ENCODE measurements at regions not wholly inside any gene's neighbourhood (a gene's known extent, or its start where the extent isn't known, plus 50 kb on each side); places are given as distances from the start of the nearest gene placed in this dataset.
"Not testable (repeated sequence)": the region's sequence is repeated elsewhere in the genome, so short reads cannot be mapped to it uniquely, and the experiment has no call there.

DNA sequence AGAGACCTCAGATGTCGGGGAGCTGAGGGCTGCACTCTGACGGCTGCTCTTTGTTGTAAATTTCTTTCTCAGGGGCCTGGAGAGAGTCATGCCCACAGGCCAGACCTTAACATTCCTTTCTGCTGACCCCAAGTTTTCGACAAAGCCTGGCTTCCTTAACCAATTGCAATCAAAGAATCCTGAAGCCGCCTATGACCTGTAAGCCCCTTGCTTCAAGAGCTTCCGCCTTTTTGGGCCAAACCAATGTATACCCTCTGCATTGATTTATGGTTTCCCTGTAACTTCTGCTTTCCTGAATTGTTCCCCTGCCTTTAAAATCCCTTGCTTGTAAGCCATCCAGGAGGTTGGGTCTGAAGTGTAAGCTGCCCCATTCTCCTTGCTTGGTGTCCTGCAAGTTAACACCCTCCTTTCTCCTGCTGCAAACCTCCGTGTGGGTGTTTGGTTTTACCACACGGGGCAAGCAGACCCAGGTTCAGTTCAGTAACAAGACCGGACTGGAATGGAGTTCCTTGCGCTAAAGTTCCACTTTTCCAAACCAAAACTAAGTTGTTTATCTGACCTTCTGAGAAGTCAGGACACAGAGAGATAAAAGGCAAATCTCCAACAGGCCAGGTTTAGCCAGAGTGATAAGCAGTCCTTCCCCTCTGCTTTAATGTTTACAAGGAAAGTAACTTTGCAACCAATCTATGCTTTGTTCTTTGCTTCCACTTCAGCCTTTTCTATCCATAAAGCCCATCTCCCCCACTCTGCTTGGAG, 141.6 kb downstream of the KCNJ12 start:
- DNase-seq, result peak in 1 of 2 donors; percentile 21

DNA sequence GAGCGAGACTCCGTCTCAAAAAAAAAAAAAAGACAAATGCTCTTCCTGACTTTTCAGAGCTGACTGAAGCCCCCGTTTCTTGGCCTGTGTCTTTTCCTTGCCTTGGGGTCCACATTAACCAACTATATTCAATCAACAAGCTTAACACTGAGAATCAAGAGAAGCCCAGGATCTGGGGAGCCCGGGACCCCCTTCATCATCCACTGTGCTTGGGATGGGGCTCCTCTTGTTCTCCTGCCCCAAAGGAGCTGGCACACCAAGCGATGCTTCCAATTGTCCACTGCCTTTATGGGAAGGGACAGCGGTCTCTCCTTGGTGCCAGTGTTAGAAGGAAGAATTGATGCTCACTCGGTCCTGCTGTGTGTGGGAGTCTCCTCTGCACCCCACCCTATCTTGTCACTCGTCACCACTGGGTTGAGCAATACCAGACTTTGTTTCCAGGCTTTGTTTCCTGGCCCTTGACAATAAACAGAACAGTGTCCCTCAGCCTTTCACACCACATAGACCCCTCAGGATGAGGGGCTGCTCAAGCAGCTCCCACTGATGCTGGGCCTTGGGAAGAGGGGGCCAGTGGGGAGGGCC, 146.7 kb downstream of the KCNJ12 start:
- DNase-seq, result no peak

DNA sequence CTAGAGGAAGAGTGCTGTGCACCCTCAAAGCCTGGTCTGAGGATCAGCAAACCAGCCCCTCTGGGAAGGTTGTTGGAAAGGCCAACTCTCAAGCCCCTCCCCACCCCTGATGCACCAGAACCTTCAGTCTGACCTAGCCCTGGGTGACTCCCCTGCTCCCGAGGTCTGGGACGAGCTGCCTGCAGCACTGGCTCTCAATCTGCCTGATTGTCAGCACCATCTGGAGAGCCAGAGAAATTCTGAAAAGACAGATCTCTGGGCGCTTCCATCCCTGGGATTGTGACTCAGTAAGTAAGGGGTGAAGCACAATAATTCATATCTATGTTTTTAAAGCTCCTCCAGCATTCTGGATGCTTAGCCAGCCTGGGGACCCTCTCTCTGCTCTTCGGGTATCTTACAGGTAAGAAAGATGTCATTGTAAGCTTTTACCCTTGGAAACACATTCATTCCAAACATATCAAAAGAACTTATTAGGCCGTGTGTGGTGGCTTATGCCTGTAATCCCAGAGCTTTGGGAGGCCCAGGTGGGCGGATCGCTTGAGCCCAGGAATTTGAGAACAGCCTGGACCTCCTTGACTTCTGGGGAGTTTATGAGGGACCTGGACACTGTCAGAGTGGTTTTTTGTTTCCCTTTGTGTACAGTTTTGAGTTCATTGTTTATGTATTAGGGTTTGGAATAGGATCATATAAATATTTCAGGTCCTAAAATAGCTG, 147.5 kb downstream of the KCNJ12 start:
- no peak for DNase-seq

DNA sequence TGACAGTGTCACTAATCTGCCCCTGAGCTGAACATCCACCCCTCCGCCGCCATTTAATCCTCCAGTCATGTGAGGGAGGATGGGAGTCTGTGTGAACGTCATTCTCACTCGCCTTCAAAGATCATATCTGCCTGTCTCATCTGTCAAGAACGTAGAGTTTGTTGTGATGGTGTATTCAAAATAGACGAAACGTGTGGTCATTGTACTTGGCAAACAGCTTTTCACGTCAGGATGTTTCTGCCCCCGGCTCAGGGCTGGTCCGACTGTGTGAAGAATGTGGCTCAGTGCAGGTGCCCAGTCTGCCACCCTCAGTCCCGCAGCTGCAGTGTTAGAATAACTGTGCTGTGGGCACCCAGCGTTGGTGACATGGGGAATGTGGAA, 148.0 kb downstream of the KCNJ12 start:
- DNase-seq, result no peak

DNA sequence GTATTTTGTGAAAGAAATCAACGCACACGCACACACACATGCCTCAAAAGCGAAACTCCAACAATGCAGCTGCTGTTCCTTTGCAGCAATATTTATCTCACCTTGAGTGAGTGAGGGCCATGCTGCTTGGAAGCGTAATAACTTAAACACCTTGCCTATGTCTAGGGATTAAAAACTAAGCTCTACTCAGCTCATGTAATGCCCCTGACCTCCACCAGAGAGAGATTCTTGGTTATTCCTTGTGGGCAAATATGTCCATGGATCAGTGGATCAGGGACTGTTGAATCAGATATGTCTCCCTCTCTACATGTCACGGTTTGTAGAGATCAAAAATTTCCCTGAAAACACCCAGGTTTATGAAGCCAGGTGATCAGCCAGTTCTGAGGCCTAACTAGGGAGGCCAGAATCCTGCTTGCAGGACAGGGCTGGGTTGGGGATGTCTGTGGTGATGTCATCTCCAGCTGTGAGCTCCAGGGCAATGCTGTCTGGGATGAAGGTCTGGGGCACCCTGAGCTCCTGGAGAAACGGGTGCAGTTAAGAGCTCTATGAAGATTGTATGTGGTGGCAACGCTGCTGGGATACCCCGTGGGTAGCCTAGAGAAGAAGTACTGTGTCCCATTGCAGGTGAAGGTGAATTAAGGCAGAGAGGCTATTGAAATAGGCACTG, 149.4 kb downstream of the KCNJ12 start:
- no peak for DNase-seq

DNA sequence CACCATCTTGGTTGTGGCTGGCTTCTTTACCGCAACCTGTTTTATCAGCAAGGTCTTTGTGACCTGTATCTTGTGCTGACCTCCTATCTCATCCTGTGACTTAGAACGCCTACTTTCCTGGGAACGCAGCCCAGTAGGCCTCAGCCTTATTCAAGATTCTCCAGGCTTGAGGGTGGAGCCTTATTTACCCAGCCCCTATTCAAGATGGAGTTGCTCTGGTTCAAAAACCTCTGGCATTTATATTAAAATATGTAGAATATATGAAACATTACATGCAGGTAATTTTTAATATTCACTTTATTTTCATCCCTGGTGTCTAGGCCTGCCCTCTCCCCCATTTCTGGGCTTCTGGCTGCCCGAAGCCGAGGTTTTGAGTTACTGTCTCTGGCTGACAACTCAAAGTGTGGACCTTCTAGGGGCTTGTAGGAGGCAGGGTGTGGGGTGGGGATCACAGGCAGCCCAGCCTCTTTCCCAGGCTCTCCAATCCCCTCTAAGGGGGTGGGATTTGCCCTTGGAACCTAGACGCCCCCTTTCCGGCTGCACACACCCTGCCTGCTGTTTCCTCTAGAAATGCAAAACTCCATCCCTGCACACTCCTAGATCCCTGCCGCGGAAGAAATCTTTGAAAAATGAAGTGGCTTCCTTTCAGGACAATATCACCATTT, 152.0 kb downstream of the KCNJ12 start:
- no peak for DNase-seq

DNA sequence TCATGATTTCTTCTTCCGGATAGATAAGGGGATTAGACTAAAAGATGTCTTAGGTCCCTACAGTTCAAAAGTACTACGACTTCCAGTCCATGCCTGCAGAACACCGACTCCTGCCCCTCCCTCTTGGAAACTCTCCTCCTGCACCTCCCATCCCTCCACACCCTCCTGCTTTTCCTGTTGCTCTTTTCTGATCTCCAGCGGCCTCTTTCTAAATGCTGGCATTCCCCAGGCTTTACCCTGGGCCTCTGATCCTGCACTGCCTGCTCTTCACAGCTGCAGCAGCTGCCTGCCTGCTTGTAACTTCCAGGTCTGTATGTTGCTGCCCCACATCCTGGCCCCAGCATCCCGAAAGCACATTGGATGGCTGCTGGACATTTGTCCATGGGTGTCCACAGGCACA, 154.2 kb downstream of the KCNJ12 start:
- DNase-seq, result no peak

DNA sequence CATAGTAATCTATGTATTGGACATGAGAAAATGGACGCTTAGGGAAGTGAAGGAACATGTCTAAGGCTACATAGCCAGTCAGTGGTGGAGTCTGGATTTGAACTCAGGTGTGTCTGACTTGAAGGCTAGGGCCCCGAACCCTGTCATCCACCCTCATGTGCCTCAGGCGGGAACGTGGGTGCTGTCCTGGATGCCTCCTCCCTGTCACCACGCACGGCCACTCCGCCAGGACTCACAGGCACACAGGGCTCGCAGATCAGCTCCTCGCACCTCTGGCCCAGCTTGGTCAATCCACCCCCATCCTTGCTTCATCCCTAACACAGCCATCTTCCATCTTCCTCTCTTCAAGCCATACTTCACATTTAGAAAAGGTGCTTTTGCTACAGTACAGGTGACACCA, 154.7 kb downstream of the KCNJ12 start:
- DNase-seq, result no peak

DNA sequence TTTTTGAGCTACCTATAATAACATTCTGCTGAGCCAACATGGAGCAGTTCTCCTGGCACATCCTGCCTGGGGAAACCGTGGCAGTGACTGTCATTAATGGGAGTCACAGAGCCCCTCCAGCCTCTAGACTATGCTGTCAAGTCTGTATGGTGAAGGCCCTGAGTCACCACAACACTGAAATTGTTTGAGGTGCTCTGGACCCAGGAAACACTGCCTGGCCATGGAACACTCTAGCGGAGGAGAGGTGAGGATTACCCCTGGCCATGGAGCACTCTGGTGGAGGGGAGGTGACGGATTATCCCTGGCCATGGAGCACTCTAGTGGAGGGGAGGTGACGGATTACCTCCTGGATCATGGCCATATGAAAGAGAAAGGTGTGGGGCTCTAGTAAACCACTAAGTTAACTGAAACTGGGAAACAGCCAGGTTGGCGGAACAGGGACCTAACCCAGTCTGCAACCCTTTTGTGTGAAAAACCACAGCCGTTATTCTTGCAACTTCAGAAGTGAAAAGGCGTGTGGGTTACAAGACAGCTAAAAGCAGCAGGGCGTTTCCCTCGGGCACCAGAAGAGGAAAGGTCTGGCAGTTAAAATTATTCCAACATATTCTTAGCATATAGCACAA, 156.7 kb downstream of the KCNJ12 start:
- no peak for DNase-seq

DNA sequence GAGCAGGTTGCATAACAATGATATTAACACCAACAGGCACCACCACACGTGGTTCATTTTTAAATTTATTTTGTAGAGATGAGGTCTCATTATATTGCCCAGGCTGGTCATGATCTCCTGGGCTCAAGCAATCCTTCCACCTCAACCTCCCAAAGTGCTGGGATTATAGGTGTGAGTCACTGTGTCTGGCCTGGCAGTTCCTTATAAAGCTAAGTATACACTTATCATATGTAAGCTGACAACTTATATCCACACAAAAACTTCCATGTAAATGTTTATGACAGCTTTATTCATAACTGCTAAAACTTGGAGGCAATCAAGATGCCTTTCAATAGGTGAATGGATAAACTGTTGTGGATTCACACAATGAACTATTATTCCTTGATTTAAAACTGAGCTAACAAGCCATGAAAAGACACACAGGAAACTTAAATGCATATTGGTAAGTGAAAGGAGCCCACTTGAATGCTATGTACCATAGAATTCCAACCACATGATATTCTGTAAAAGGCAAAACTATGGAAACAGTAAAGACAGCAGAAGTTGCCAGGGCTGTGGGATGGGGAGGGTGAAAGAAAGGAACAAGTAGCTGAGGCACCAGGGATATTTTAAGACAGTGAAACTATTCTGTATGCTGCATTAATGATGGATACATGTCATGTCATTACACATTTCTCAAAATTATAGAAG, 156.5 kb upstream of the KCNJ18 start:
- DNase-seq, result no peak

DNA sequence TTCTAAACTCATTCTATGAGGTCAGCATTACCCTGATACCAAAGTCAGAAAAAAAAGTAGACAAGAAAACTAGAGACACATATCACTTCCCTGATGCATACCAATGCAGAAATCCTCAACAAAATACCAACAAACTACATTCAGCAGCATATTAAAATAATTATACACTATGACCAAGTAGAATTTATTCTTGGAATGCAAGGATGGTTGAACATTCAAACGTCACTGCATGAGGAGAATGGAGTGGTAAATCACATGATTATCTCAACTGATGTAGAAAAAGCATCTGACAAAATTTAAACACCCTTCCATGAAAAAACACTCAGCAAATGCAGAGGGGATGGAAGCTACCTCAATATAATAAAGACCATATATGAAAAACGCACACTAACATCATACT, 155.0 kb upstream of the KCNJ18 start:
- no peak for DNase-seq

DNA sequence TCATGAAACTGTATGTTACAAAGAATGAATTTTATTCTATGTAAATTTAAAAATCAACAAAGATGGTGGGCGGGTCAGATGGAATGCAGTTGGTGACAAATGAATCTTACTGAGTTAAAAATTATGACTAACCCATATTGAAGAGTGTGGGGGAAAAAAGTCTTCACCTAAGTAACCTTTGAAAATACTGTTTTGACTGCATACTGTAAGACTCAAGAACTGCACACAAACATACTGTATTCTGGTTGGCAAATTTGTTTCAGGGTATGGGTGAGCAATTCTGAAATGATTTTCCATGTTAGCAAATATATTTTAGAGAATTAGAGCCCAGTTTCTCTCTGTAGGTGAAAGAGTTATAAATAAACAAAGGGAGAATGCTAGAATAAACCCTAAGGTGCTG, 153.7 kb upstream of the KCNJ18 start:
- DNase-seq, result no peak

DNA sequence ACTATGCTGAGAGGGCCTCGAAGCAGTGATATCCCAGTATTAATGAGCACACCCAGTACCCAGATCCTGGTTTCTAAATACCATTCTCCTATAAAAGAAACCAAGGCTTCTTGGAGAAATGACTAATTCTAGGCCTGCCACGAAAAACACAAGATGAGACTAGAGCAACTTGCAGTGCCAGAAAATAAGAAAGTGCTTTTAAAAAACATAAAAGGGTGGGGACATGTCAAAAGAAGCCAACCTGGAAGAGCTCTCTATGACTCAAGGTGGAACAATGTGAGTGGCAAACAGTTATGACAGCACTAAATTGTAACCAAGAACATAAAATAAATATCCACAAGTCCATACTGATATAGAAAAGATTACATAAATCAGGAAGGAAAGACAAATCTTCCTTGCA, 153.2 kb upstream of the KCNJ18 start:
- DNase-seq, result no peak

DNA sequence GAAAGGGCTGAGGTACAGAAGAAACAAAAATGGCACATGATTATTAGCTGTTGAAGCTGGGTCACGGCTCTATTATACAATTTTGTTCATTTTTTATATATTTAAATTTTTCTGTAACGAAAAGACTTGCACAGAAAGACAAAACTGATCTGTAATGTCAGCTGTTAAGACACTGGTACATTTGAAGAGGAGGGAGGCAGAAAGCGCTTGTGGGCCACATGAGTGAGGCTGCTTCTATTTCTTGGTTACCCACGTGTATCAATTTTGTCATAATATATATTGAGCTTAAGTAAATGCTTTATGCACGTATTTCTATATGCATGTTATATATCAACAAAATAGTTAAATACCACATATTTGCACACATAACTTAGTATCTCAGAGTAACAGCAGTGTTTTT, 151.8 kb upstream of the KCNJ18 start:
- no peak for DNase-seq

DNA sequence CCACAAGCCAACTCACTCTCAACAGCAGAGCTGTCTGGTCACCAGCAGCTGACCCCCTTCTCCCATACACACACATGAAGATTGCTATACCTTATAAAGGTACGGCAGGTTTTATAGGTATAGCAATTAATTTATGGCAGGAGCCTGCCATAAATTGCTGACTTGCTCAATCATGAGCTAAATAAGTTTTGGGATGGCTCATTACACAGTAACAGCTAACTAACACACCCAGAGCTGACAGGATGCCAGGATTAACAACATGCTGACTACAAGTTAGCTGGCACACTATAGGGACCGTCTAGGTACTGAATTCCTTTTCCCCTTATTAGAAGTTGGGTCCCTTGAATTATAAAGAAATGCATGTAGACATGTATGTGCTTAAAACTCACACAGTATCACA, 150.3 kb upstream of the KCNJ18 start:
- no peak for DNase-seq

DNA sequence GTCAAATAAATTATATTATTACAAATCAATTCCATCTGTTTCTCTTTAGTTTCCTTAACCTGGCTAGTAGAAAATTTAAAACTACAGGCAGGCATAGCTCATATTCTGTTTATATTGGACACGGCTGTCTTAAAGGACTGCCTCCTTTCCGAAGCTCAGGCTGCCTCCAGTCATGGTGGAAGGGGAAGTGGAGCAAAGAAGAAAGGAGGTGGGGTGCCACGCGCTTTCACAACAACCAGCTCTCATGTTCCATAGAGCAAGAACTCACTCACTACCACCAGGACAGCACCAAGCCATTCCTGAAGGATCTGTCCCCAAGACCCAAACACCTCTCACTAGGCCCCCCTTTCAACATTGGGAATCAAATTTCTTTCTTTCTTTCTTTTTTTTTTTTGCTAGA, 149.3 kb upstream of the KCNJ18 start:
- DNase-seq, result no peak

DNA sequence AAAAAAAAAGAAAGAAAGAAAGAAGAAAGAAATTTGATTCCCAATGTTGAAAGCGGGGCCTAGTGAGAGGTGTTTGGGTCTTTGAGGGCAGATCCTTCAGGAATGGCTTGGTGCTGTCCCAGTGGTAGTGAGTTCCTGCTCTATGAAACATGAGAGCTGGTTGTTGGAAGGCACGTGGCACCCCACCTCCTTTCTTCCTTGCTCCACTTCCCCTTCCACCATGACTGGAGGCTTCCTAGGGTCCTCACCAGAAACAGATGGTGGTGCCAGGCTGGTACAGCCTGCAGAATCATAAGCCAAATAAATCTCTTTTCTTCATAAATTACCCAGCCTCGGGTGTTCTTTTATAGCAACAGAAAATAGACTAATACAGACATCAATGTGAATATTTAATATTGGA, 147.3 kb upstream of the KCNJ18 start:
- DNase-seq, result no peak

DNA sequence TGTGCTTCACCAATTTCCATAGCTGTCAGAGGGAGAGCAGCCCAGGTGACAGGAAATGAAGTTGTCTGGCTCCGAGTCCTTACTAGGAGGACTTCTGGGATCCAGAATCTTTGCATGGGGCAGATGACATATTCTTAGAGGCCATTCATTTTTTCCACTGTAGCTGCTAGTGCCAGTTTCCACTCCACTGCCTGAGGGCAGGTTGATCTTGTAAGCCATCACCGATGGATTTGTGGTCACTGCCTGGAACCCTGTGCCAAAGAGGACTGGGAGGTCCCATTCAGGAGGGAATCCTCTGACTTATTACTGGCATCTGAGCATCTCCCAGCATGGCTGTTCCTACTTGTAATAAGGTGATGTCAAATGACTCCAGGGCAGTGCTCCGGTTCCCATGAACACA, 144.1 kb upstream of the KCNJ18 start:
- no peak for DNase-seq

DNA sequence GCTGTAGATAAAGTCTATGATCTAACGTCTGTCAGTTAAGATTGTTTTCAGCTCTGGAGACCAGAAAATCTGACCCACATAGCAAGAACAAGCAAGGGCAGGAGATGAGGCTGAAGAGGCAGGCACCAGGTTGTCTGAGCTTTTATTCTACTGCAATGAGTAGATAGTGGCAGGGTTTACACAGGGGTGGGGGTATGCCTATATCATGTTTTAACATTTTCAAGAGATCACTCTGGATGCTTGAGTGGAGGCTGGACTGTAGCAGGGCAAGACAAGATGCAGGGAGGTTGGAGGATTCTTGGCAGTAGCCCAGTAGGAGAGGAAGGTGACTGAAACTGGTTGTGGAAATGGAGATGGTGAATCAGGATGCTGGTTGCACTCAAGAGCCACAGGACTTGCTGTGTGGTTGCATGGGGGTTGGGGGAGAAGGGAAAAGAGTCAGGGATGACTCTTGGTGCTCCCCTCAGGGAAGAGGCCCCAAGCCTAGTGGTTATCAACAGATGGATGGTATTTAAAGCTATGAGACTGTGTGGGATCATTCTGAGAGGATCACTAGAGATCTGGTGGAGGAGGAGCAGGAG, 143.1 kb upstream of the KCNJ18 start:
- no peak for DNase-seq

DNA sequence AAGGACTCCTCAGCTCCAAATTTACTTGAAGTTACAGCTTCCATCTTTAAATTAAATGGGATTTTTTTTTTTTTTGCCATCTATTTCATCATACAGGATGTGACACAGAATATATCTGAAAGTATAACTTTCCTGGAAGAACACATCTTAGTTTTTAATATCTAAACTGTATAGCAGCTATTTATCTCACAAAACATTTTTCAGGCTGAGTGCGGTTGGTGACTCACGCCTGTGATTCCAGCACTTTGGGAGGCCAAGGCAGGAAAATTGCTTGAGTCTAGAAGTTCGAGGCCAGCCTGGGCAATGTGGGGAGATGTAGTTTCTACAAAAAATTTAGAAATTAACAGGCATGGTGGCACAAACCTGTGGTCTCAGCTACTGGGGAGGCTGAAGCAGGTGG, 142.3 kb upstream of the KCNJ18 start:
- DNase-seq, result not testable (repeated sequence)

DNA sequence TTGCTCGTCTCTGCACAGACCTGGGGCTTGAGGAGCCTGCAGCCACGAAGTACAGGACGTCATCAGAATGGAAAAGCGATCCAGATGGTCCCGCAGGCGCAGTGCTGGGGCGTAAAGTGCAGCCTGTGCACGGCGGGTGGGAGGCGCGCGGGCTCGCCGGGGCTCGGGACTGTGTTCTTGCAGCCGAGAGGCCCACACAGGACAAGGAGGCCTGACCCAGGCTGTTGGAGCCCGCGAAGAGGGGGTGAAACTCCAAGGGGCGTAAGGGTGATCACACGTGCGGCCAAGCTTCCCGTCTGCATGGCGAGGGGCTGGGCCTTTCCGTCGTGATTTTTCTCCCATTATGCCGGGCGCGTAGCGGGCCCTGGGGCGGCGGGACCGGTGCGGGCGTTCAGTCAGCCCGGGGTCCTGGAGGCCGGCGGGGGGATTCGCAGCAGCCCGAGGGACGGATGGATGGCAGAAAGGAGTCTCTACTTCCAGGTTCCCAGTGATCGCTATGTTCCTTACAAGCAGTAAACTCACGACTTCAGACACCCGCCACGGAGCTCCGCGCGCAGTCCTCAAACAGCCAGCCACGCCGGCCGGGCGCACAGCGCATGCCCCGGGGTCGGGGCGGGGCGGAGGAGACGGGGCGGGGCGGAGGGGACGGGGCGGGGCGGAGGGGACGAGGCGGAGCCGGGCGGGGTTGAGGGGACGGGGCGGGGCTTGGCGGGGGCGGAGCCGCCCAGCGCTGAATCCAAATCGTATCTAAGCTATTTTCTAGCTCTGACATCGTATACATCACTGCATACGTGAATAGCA, 141.0 kb upstream of the KCNJ18 start:
- DNase-seq, result peak in 1 of 2 donors; percentile 55
